Midbrain (tissue), 1 donor: ENCODE measurements at regions not wholly inside any gene's neighbourhood (a gene's known extent, or its start where the extent isn't known, plus 50 kb on each side); places are given as distances from the start of the nearest gene placed in this dataset.

ENCODE experiments used
- DNase-seq: peaks from one replicate; lab custom pipeline; 2025; lab: John Stamatoyannopoulos, UW

DNA sequence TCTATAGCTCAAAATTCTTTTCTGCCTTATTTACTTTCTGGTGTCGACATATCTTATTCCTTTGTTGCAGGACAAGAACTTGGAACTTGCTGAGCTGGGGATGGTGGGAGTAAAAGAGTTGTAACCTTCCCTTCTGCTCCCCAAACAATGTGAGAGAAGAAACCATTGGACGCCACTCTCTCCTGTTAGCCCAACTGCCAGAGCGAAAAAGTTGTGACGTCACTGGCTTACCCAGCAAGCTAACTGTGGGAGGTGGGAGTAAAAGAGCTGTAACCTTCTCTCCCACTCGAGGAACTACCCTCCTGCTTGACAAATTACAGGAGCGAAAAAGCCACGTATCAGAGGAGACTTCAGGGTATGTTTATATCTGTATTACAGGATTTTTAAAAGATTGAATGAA, 90.0 kb upstream of the PCDH10 start:
- DNase-seq, result no peak

DNA sequence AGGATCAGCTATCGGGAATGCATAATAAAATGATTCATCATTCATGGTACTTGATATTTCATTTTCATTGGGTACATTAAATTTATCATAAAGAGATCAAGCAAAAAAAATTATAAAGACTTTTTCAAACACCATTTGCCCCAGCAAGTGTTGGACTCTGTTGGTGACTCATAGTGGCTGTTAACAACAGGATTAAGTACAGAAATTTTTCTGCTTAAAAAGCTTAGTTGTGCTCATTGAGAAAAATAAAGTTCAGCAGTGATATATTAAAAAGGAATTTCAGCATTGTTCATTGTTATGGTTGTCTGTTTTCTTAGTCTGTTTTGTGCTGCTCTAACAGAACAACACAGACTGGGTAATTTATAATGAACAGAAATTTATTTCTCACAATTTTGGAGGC, 86.2 kb upstream of the PCDH10 start:
- no peak for DNase-seq

DNA sequence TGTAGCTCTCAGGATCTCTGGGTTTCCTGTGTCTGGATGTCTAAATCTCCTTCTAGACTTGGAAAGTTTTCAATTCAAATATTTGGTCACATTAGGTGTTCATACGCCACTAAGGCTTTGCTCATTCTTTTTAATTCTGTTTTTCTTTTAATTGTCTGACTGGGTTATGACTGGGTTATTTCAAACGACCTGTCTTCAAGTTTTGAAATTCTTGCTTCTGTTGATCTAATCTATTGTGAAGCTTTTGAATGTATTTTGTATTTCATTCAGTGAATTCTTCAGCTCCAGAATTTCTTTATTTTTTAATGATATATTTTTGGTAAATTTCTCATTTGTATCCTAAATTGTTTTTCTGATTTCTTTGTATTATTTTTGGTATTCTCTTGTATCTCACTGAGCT, 81.0 kb upstream of the PCDH10 start:
- no peak for DNase-seq

DNA sequence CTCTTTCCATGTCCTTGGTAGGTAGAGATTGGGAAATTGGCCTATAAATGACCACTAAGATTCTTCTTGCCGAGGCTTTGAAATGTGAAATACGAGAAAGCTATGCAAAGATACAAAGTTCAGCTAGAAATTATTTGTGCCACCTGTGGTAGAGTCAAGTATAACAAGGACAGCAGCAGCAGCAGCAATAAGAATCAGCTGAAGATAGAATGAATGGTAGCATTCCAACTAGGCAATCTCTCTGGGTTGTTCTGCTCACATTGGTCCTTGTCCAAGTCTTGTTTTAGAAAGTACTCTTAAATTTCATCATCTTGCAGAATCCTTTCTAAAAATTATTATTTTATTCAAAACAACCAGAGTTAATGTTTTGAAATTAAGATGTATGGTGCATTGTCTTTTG, 67.8 kb upstream of the PCDH10 start:
- DNase-seq, result no peak

DNA sequence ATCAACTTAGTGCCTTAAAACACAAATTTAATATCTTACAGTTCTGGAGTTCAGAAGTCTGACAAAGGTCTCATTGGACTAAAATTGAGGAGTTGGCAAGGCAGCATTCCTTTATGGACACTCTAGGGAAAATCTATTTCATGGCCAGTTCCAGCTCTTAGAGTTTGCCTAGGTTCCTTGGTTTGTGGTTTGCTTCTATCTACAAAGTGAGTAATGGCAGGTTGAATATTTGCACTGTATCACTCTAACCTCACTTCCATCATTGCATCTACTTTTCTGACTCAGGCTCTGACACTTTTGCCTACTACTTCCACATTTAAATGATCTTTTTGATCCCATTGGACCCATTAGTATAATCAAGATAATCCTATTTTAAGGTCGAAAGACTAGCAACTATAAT, 64.7 kb upstream of the PCDH10 start:
- DNase-seq, result no peak

DNA sequence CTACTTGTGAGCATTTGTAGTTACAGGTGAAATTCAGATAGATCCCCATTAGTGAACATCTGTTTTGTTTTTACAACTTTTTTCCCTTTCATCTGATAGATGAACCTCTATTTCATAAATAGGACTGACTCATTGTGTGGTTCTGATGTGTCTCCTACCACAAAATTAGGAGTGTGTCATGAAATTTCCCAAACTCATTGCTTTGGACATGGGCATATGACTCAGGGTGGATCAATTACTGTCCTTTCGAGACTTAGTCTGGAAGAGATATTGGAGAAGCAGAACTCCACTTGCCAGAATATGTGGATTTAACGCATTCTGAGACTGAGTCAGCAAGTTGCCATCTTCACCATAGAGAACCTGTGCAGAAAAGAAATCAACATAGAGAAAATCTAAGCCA, 53.5 kb upstream of the PCDH10 start:
- DNase-seq, result no peak

DNA sequence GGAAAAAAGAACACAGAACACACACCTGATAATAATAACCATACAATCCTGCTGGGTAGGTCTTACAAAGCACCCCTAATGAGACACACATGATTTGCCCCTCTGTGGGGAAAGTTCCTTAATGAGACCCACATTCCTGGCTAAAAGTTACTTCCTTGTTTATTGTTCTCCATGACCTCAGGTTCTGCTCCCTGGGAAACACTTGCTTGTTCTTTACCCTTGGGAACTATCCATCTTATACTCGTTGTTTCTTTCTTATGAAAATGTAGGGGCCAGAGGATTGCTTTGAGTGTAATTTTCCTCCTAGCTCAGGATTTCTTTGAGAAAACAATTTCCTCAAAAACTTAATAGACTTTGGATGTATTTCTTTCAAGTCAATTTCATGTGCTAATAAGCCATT, 52.1 kb upstream of the PCDH10 start:
- DNase-seq, result no peak
